Fibroblast of skin of right quadriceps (primary cell): ENCODE measurements at regions not wholly inside any gene's neighbourhood (a gene's known extent, or its start where the extent isn't known, plus 50 kb on each side); places are given as distances from the start of the nearest gene placed in this dataset.

Source experiments
- DNase-seq: peaks from one replicate; pipeline ENCODE4 v3.0.0-alpha.2; 2013

DNA sequence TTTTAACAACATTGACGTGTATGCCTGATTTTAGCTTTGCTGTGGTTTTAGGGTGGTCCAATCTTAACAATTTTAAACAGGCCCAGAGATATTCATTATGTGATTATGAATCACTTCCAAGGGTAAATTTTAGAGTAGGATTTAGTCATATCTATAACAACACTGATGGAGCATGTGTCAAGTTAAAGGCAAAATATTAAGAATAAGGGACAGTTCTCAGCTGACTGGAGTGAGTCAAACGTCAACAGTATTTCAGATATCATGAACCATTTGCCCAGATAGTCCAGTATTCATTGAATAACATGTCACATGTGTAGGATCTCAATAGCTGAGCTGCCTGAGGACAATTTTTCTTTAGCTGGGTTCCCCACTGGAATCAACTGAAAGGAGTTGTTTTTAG, 61.3 kb upstream of the VCX2 start:
- DNase-seq = no peak

DNA sequence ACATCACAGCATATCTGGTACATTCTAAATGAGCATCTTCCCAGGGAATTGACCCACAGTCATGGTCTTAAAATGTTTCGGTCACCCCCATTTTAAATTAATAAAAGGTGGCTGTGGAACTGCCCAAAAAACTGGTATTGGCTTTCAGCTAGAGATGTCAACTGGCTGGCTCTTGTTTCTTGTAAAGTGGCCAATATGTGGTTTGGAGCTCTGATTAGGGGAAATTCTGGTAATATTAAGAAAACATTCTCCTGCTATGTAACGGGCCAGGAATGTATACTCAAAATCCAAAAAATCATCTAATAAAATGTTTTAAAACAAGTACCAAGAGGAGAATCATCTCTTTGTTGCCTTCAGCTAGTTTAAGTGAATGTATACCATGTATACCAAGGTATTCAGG, 62.0 kb upstream of the VCX2 start:
- DNase-seq = peak; percentile 2

DNA sequence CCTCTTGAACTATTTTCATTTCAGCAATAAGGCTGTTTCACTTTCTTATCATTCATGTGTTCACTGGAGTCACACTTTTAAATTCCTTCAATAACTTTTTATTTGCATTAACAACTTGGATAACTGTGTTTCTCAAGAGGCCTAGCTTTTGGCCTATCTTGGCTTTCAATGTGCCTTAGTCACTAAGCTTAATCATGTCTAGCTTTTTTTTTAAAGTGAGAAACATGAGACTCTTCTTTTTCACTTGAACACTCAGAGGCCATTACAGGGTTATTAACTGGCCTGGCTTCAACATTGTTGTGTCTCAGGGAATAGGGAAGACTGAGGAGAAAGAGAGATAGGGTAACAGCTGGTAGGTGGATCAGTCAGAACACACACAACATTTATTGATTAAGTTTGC, 64.0 kb upstream of the VCX2 start:
- peak; percentile 5 for DNase-seq

DNA sequence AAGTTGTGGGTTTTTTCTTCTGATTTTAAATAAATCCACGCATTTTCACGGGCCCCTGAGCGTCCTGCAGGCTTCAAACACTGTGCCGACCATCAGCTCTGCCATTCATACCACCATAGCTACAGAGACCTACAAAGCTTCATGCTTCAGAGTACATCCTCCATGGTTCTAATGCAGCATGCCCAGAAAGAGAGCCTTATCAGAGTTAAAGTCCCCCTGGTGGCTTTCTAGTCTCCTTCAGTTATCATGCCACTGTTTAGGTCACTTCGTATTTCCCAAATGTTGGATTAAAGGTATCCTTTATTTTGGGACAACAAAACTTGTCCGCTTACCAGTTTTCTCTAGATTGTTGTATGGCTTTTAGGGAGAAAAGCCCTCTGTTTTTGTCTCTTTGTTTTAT, 66.7 kb upstream of the VCX2 start:
- no peak for DNase-seq

DNA sequence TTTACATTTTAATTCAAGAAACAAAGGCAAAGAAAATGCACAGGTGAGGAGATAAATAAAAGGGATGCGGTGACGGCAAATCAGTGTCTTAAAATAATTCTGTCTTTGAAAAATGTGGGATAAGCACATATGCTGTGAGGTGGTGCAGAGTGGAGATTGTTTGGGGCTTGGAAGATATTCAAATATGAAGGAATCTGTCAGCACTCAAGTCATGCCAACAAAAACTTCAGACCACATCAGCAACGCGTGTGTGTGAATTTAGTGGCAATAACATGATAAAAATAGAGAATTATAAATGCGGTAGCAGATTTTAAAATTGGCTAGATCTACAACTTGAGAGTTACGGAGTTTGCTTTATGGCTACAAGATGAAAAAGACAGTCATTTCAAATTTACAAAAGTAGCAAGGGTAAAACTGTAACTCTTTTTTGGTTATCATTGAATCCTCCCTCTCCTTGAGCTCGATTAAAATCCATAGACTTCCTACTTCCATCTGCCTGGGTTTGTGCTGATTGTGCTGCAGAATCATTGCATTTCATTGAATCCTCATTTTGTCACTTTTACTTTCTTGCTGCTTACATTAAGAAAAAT, 71.5 kb upstream of the VCX2 start:
- no peak for DNase-seq

DNA sequence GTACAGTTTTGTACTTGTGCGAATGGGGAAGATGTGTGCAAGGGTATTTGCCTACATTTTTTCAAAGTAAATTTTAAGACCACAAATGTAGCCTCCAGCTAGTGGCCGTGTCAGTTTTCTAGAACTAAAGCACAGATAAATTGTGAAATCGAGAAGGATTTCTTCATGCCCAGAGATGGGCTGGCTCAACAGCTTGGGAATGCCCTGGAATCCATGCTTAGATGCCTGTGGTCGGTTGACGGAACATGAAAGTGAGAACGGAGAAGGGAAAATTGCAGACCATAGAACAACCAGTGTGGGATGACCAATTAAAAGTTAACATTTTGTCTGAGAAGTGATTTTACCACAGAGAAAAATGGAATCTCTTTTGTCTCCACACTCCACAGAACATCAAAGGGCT, 73.2 kb upstream of the VCX2 start:
- DNase-seq = no peak

DNA sequence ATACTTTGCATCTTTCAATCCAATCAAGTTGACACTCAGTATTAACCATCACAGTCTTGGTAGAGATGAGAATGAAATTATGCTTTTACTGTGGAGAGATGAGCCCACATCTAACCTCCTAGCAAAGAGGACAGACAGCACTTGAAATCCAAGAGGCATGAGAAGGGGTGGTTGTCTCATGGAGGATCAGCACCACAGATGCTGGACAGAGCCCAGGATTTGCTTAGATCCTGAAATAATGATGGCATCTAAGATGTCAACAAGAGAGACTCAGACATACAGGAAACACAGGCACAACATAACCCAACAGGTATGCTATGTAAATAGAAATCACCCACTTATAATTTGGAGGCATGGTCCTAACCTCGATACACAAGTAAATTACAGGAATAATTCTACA, 74.3 kb upstream of the VCX2 start:
- no peak for DNase-seq

DNA sequence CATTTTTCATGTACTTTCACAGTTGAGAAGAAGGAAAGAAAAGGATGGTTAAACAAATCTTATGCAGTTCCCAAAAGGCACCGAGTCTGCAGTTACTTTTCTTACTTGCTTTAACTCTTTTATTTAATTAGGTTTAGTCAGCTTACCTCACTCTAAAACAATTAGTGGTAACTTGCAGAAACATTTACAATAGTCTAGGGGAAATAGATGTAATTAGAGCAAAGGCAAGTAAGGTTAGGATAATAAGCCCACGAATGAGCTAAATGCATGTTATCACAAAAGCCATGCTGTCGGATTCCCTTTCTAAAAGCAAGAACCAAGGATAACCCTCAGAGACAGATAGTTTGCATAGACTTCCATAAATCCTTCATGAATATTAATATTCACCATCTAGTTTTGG, 82.0 kb upstream of the VCX2 start:
- no peak for DNase-seq

DNA sequence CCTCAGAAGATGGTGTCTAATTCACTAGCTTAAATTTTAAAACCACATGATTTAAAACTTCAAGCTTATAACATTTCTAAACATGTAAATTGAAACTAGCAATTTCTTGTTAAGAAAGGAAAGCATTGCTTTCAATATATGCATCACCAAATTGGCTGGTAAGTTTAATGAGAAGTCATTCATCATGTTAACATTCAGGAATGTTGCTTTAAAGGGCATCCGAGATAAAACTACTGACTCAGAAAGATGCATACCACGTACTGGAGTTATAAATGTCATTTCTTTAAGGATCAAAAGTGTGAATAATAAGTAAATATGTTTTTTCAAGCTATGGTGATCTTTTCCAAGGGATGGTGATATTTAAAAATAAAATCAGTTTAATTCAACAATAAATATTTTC, 83.3 kb upstream of the VCX2 start:
- DNase-seq = no peak

DNA sequence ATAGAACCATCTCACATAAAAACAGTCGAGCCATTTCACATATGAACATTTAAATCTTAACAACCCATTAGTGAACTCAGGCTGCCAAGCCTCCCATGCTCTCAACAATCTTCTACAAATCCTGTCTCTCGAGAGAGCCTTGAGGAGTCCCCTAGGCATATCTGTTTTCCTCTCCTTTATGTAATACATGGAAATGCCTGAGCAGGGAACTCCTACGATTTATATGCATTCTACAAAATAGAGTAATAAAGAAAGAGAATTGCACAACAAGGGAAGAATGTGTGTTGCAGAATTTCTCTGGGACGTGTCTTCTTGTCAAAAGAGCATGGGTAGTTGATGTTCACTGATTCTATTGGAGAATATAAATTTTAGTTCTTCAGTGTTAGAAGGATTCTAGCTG, 101.8 kb upstream of the VCX2 start:
- DNase-seq = no peak

DNA sequence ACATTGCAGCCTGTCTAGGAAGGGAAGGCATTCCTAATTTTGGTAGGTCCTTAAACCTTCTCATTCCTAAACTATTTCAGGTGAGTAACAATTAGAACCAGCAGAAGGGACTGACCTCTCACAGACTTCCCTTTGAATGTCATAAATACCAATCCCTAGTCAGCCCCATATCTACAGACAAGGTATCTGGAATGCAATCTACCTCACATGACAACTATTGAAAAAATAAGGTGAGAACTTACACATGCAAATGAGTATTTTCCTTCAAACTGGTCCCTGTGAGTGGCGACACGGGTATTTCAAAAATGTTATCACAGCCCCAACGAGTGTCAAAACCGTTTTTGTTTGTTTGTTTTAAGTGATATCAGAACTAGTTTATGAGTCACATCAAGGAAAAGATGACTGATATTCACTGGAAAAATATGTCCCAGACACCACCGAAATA, 102.4 kb upstream of the VCX2 start:
- DNase-seq = no peak

DNA sequence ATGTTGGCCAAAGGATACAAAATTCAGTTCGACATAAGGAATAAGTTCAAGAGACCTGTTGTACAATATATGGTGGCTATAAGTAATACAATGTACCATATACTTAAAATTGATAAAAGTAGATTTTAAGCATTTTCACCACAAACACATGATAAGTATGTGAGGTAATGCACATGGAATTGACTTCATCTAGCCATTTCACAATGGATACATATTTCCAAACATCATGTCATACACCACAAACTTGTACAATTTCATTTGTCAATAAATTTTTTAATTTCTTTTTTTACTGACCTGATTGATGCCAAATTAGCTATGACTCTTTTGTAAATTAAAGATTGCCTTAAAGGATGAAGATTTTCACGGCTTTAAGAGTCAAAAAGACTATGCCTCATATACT, 103.1 kb upstream of the VCX2 start:
- DNase-seq = no peak

DNA sequence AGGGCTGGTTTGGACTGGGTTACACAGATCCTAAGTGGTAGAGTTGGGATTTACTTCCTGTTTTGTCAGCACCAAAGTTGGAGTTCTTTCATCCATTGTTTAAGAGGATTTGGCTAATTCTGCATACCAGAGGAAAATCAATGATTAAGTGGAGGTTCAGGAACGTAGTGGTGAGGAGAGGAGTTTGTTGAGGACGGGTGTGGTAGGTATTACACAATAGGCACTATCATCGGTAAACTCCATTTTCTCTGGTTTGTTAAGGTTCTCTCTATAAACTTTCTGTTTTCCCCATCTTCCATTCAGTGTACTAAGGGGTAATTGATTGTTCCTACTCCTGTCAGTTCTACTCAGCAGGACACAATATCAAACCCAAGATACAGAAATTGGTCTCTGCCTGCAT, 107.5 kb upstream of the VCX2 start:
- no peak for DNase-seq

DNA sequence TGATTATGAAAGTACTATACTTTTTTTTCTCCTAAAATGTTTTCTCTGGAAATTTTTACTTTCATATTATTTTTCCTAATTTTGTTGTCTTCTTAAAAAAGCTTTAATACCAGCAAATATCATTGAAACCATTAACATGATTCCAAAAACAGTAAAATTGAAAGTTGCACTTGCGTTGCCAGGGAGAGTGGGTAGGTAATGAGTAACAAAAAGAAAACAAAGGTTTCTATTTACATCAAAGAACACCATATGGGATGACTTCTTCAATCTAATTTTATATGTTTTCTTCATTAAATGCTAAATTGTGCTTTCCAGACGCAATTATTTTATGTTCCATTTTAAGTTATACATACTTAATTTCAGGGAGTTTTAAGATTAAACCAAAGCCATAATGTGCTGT, 108.3 kb upstream of the VCX2 start:
- DNase-seq = no peak

DNA sequence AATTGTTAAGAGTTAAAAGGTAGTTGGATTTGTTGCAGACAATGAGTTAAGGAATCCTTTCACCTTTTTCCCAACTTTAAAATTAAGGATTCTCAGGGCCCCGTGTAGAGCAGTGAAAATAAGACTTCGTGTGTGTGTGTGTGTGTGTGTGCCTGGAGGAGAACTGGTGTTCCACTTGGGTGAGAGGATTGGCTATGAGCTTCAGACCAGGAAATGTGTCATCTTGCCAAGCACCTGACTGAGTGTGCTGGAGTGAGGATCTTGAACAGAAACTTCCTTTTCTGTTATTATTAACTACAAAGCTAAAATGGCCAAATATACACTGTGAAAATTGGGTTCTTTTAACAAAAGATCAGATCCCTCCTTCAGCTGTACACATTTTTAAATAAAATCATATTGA, 113.1 kb upstream of the VCX2 start:
- DNase-seq = no peak

DNA sequence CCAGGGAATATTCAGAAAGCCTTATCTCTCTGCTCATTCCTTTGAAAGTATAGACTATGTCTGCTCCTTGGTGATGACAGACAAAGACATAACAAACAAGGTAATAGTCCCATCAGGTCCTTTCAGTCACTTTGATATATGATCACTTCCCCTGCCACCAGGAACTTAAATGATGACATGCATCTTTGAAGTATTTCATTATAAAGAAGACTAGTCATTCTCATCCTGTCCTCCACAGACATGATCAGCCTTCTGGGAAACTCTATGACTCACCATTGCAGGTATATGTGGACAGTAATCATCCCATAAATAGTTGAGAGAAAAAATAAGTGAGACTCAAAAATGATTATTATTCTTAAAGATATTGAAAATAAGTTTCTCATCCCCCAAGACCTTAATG, 117.5 kb upstream of the VCX2 start:
- no peak for DNase-seq

DNA sequence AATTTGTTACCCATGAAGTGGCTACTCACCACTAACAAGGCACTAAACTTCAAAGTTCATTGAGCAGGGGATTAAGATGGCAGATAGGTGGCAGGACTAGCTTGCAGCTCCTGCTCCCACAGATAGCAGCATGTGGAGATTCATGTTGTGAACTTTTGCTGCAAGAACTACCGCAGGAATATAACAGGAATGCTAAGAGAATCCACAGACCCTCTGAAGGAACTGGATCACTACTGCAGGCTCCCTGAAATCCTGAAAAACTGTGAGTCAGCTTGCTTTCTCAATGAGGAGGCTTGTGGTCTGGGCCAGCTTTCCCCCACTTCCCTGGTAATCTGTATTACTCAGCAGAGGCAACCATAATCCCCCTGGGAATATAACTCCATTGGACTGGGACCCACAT, 118.5 kb upstream of the VCX2 start:
- DNase-seq = peak; percentile 67

DNA sequence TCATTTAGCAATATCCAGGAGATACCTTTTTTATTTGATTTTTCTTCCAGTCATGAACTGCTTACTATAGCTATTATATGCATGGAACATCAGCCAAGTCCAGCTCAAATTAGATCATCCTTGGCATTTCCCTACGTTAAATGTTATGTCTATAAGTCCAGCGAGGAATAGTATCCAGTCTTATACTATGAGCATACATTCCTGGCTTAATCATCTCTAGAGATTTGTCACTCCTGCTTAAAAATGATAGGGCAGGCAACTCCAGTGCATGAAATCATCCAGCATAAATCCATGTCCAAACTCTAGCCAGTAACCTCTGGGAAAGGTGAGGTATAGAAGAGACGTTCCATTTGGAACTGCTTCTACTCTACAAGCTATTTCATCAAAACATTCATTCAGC, 126.7 kb upstream of the VCX2 start:
- peak; percentile 21 for DNase-seq

DNA sequence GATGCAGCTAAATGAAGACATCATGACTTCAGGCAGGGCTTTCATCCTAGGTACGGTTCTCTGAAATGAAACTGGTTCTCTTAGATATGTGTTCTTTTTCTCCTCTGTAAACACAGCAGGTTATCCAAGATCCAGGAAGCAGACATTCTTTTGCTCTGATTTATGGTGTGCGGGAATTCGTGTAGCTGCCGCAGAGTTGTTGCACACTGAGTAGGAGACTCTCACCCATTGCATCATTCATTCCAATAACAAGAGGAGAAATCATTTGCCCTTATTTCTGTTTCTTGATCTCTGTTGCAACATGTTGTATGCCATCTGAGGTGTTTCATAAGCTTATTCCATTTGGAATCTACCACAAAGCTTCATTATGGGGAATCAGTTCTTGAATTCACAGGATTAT, 133.6 kb upstream of the VCX2 start:
- DNase-seq = no peak

DNA sequence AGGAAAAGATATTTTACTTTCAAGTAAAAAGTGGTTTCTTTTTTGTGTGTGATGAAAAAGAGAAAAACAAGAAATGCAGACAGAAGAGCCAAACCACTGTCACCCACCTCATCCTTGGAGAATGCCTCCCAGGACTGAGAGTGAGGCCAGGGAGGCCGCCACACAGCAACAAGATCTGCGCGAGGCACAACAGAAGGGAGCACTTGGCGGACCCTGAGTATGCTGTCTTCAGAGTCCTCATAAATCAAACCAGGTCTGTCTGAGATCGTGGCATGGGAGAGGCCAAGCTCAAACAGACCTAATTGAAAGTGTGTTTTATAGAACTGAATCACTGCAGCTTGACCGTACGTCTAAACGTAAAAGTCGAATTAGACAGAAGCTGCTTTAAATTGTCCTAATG, 134.3 kb upstream of the VCX2 start:
- no peak for DNase-seq

DNA sequence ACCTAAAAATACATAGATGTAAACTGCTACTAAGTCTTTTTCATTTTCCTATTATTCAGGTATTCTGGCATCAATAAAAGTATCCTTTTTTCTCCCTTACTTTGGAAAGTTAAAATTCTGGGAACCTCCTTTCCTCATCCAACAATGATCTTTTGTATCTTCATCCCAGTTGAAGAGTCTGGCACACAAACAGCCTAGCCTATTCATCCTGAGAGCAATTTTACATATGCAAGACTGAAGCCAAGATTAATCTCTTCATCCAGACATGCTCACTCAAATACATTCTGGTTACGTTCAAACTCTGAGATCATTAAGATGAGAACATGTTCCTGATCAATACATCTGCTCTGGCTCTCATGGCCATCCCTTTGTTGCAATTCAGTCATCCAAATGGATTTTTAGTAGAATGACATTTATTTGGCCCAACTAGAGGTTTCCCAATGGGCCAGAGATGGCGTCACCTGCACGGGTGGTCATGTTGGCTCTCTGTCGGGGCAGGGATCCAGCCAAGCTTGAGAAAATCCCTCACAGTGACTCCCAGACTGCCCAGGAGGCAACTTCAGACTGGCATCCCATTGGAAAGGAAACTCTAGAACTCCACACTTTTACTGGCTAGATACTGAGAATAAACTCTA, 135.3 kb upstream of the VCX2 start:
- no peak for DNase-seq

DNA sequence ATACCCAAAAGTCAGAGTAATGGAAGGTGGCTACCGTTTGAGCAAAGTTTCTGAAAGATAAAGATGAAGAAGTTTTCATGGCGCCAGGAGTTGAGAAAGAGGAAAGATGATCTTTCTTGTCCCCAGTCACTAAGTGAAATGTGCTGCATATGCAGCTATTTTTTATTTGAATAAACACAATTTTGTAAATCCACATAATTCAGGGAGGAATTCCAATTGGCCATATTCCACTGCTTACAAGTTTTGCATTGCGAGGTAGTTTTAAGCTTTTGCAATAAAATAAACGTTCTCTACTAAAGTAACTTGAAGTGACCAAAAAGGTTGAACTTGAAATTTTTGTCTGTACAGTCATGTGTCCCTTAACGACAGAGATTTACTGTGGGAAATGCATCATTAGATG, 139.3 kb upstream of the VCX2 start:
- no peak for DNase-seq

DNA sequence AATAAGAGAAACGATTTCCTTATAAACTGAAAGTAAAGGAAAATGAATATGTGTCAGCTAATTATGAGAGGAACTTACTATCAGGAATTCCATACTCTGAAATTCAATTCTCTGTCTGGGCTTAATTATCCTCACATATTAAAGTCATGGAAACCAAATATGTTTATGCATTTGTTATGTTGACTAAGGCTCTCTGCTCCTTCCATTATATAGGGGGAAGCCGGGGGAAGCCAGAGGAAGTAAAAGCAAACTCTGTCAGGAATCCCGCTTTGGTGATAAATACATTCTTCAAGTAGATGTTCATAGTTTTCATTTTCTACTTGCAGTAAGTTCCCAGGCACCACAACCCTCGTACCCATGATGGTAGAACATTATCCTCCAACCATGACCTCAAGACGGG, 142.8 kb upstream of the VCX2 start:
- peak; percentile 2 for DNase-seq

DNA sequence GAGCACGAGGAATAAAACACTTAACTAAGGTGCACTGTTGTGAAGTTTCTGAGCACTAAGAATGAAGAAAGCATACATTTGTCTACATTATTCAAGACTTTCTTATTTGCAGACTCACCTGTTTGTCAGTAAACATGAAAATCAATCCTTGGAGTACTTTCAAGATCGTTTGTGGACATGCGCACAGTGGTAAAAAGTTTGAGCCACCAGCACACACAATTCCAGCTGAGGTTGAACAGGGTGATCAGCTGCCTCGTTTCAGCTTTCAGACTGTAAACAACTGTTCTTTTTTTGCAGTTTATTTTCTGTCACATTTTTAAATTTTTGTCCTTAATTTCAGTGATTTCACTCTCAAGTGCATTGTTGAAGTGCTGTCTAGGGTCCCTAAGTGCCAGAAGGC, 143.8 kb upstream of the VCX2 start:
- DNase-seq = no peak

DNA sequence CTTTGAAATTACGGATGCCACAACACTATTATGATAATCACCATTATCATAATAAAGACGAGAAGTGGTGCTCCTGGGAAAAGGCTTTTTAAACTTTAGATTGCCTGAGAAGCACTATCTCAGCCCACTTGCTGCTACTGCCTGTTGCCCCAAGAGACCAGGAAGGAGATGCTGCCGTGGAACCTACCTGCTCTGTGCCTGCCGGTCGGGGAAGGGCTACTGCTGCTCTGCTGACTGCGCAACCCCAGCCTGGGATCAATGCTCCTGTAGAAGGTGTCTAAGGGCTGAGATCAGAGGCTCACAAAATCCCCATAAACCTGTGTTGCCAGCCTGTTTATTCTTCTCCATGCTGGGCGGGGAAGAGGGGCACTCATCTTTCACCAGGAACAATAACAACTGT, 145.3 kb upstream of the VCX3B start:
- DNase-seq = no peak

DNA sequence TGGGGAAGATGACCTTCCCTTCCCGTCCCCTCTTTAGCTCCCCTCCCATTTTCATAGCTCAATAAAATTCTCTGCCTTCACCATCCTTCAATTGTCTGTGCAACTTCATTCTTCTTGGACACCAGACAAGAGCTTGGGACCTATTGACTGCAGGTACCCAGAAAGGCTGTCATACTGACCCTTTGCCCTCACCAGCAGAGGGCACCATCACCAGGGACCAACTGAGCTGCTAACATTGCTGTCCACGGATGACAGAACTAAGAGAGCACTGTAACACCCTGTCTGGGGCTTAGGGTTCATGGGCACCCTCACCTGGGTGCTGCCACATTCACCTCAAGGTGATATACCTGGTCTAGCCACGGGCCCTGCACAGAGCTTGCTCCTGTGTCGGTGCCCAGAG, 141.3 kb upstream of the VCX3B start:
- no peak for DNase-seq
